GM18505 (cell line): ENCODE measurements at regions not wholly inside any gene's neighbourhood (a gene's known extent, or its start where the extent isn't known, plus 50 kb on each side); places are given as distances from the start of the nearest gene placed in this dataset.

ENCODE experiments used
- ATAC-seq: cut with Tn5 transposase; IDR thresholded peaks from one replicate; pipeline ENCODE4 v1.9.1; 2021; ENCODE audit not compliant: unreplicated experiment
- POLR2A ChIP-seq: IDR thresholded peaks from 4 replicates; pipeline ENCODE4 v1.6.1; 2011; ENCODE audit warnings: borderline replicate concordance; ENCODE audit not compliant: insufficient read depth, insufficient read length; ENCODE audit errors: extremely low read depth

DNA sequence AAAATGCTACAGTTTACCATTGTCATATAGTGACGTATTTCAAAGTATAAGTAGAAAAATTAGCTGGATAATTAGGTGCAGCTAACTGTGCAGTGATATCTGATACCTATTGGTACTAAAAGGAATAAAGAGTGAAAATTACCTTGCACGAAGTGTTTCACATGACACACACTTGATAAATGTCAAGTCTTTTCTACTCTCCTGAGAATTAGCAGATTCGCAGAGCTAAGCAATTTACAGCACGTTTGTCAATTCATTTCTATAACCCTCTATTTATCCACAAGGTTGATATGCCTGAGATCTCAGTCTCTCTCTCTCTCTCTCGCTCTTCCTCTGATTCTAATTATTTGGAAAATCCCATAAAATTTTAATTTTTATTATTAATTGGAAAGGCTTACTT, 1109.0 kb downstream of the EFNB2 start:
- no peak for TF ChIP-seq POLR2A
- no peak for ATAC-seq

DNA sequence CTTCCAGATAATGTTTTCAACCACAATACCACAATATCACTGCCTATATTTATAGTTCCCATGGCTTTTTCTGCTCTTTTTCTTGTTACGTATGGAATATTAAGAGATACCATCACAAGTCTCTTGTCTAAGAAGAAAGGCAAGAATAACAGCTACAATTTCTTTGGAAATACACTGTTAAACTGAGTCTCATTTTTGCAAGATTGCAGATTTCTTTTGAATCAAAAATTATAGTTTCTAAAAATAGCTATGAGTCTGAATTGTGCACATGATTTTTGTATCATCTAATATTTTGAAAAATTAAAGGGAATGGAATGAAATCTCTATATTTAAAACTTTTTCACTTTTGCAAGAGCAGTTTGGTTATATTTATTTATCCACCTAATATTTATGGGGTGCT, 1120.8 kb downstream of the EFNB2 start:
- ATAC-seq = no peak
- no peak for TF ChIP-seq POLR2A

DNA sequence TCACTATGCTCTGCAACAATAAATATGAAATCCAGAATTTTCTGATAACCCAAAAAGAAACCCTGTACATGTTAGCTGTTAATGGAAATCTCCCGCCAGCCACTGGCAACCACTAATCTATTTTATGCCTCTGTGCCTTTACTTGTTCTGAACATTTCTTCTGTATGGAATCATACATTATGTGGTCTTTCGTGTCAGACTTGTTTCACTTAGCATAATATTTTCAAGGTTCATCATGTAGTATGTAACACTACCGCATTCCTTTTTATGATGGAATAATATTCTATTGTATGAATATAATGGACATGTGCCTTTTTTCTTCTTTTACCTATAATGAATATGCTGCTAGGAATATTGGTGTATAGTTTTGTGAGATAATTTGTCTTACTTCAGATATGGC, 1123.3 kb downstream of the EFNB2 start:
- TF ChIP-seq POLR2A = no peak

DNA sequence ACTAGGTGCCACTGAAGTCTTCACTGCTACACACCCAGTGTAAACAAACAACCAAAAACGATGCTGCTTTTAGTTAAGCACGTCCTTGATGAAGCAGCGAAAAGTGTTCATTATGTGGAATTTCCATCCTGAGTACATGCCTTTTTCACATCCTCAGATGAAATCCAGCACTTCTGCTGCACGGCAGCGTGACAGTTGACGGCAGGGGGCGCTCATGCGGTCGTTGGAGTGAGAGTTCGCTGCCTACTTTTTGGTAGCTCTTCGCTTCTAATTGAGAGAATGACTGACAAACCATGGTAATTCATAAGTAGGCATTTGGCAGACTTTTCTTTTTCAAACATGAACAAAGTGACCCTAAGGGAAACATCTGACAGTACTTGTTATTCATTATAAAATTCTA, 1124.9 kb downstream of the EFNB2 start:
- no peak for TF ChIP-seq POLR2A
- ATAC-seq = no peak

More for the DNA sequence above, 1123.3 kb downstream of the EFNB2 start:
- no peak for ATAC-seq

DNA sequence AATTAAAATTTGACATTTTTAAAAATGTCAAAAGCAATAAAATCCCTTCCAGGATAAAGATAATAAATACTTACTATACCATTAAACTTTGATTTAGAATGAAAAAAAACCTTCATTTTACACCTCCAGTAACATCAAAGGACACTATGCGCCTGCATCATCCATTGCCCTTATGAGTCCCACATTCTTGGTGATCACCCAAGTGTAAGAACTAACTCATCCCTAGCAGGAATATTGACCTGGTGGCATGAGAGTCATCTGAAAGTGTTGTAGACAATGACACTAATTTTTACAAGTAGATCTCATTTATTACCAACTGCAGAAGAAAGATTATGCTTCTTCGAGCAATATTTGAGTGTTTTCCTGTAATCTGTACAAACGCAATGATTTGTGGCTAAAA, 1128.9 kb downstream of the EFNB2 start:
- TF ChIP-seq POLR2A = no peak
- no peak for ATAC-seq

DNA sequence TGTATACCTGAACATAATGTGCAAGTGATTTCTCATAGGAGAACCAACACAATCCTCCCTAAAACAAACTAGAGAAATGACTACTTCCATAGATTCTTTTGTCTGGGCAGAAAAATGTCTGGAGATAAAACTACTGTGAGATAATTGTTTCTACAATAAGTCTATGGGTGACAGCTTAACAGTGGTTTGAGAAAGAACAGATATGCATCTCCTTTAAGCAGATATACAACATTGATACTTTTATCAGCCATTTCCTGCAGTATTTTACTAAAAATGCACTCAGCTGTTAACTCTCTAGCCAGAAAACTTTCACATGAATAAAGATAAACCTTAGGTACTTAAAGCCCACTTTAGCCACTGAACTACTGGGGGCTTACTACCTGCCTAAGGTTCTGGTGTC, 1132.4 kb downstream of the EFNB2 start:
- ATAC-seq = no peak

DNA sequence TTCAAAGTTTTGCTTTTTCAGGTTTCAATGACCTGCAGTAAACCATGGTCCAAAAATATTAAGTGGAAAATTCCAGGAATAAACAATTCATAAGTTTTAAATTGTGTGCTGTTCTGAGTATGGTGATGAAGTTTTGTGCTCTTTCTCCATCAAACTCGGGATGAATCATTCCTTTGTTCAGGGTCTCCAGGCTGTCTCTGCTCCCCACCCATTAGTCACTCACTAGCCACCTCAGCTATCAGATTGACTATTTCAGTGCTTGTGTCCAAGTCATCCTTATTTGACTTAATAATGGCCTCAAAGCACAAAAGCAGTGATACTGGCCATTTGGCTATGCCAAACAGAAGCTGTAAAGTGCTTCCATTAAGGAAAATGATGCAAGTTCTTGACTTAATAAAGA, 1140.4 kb downstream of the EFNB2 start:
- no peak for TF ChIP-seq POLR2A
- no peak for ATAC-seq

More for the DNA sequence above, 1132.4 kb downstream of the EFNB2 start:
- TF ChIP-seq POLR2A = no peak

DNA sequence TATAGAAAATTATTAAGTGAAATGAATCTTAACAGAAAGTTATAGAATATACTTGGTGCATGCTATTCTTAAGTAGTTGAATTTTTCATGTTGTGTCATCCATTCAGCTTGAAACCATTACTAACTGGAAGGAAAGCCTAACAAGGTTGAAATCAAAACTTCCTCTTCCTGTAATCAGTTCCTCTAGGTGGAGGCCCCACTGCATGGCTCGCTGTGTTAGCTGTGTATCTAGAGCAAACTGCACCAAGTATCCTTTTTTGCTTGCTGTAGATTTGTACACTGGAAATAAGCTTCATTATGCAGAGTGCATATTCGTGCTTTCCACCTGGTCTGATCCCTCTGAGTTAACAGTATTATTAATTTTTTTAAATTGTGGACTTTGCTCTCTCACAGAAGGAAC, 1146.1 kb downstream of the EFNB2 start:
- ATAC-seq = no peak
- no peak for TF ChIP-seq POLR2A

DNA sequence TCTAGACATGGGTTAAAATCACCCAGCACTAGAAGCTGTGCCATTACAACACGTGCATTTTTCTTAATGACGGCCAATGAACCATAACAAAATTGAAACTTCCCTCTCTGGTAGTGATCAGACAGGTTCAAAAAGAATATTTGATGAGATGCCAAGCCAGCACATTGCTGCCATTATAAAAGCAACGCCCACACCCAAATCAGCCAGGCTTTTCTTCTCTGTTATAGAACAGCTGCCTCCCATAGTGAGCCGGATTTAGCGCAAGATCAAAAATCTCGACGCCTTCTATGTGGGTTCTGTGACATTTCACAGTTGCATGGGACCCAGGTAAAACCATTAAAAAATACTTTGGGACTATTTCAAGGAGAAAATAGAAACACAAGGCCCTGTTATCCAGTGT, 1158.0 kb downstream of the EFNB2 start:
- ATAC-seq = no peak
- TF ChIP-seq POLR2A = no peak

DNA sequence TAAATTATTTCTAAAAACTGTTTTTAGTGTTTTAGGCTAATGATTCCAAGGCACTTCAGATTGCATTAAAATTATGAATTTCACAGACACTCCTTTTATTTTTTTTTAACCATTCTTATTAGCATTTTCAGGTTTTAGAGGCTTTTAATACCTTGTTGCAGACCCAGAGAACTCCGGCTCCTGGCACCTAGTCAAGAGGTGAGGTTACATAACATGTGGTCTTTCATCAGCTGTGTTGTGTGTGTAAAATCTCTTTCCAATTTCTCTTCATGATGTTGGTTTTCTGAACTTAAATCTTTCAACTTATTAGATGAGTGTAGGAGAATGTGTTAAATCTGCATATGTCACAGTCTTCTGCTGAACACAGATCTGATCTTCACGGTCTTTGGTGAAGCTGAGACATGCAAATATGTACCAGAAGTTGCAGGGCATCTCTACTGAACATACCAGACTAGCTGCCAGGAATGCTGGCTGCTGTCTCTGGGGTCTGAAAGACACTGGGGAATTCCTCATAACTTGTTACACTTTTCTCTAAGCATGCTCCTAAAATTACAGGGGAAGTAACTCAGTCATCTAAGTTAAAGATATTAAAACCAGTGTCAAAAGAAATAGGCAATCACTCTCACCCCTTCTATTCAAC, 1165.3 kb downstream of the EFNB2 start:
- ATAC-seq = no peak

DNA sequence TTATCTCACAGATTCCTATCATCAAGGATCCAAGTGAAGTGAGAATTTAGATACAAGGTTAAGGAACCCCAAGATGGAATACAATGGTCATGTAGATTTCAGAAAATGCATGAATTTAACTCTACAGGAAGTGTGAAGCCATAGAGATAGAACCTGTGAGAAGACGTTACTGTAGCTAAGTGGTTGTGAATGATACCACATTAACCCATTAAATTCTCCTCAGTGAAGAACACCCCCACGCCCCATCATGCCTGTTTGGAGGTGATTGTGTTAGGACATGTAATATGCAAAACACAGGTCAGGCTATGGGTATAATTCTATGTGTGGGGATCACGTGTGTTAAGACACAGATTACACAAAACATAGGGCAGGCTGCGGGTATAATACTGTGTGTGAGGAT, 1166.7 kb downstream of the EFNB2 start:
- no peak for ATAC-seq
- TF ChIP-seq POLR2A = no peak

More for the DNA sequence above, 1165.3 kb downstream of the EFNB2 start:
- no peak for TF ChIP-seq POLR2A

DNA sequence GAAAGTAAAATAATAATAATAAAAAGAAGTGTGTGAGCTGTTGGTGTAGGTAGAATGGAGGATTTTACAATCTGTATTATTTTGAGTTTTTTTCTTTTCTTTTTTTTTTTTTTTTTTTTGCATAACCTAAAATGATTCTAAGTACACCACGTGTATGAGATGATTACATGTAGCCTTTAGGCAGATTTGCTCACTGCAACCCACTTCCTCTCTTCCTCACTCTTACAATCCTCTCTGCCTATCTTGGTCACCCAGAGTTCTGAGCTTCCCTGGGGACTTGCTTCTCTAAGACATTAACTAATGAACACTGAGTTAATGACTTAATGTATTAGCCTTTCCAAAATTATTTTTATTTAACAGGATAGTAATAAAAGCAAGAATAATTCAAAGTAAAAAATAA, 1169.6 kb downstream of the EFNB2 start:
- TF ChIP-seq POLR2A = no peak
- ATAC-seq = no peak

DNA sequence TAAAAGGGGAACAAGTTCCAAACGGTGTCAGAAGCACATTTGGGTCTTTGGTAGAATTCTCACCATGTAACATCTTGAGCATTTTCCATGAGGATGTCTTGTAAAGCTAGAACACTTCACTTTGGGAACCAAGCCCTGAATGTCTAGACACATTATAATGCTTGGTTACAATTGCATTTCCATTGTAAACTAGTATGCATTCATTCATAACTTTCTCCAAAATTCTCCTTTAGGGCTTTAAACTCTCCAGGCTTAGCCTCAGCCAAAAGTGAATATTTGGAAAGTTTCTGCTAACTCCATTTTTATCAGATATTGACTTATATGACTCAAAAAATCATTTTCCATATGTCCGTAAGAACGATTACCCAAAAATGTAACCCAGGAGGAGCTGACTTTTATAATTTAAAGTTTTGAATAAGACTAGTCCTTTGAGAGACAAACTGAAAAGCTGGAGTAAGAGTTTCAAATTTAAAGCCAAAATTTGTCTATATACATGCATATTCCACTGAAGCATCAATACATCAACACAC, 1170.4 kb downstream of the EFNB2 start:
- no peak for ATAC-seq
- TF ChIP-seq POLR2A = no peak

DNA sequence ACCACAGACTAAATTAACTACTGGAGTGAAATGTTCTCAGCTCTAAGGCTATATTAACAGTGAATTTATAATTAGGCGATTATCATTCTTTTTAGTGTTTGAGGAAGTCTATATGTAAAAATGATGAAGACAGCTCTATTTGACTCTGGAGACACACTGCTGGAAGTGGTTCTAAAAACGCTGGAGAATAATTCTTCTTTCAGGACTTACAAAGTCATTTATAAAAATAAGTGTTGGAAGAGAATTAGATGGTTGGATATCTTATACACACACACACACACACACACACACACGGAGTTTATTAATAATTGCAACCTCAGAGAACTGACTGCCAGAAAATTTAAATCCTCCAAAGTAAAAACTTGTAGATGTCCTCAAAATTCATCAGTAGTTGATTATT, 1171.3 kb downstream of the EFNB2 start:
- TF ChIP-seq POLR2A = no peak
- ATAC-seq = no peak
